LHCN-M2 (cell line): ENCODE measurements at regions not wholly inside any gene's neighbourhood (a gene's known extent, or its start where the extent isn't known, plus 50 kb on each side); places are given as distances from the start of the nearest gene placed in this dataset.

Experiments
- DNase-seq: peaks from one replicate; pipeline ENCODE4 v3.0.0-alpha.2; 2012; ENCODE audit warnings: low read depth

- DNase-seq: no peak
Observed at GRCh38 chr2:123916531-123916930, 108.6 kb upstream of the CNTNAP5 start.

GRCh38 chr2:123917241-123917640, 107.8 kb upstream of the CNTNAP5 start:
- no peak for DNase-seq

GRCh38 chr2:123928358-123928757, 96.7 kb upstream of the CNTNAP5 start:
- no peak for DNase-seq

- no peak for DNase-seq
Observed at GRCh38 chr2:123935405-123935804, 89.7 kb upstream of the CNTNAP5 start.

- peak; percentile 8 for DNase-seq
Observed at GRCh38 chr2:123953846-123954245, 71.2 kb upstream of the CNTNAP5 start.

GRCh38 chr2:123958011-123958410, 67.1 kb upstream of the CNTNAP5 start:
- no peak for DNase-seq

- no peak for DNase-seq
Observed at GRCh38 chr2:123961576-123961975, 63.5 kb upstream of the CNTNAP5 start.

- no peak for DNase-seq
Observed at GRCh38 chr2:123971564-123972318, 53.3 kb upstream of the CNTNAP5 start.
